Lower leg skin (tissue), 4 donors: ENCODE measurements at regions not wholly inside any gene's neighbourhood (a gene's known extent, or its start where the extent isn't known, plus 50 kb on each side); places are given as distances from the start of the nearest gene placed in this dataset.

Experiments
- DNase-seq, 2 donors: peaks; one replicate each; pipeline ENCODE4 v3.0.0-alpha.2; 2019; ENCODE audit warnings: low spot score in 2 of 2
- H3K4me3 ChIP-seq: fragments of 200-600 bp; sonication (generic); 2 replicates; pipeline ENCODE4 v1.5.1; 2017; ENCODE audit warnings: mild to moderate bottlenecking, low read depth; ENCODE audit not compliant: poor library complexity, severe bottlenecking
- POLR2A ChIP-seq, 2 donors: fragments of 450-650 bp; IDR thresholded peaks; one replicate each; pipeline ENCODE4 v1.6.1; 2016 to 2017; ENCODE audit warnings: antibody characterized with exemption in 2 of 2, mild to moderate bottlenecking in 1 of 2, moderate library complexity in 1 of 2
- WGBS, 2 donors: methylation state at CpG; one replicate each; pipeline ENCODE4 v1.1.5; 2018; 5-methylcytosine and 5-hydroxymethylcytosine counted together
- intact Hi-C: fragments of 100-400 bp; cut with DNase I; formaldehyde crosslinking; loops from one replicate; pipeline ENCODE4 v1.15.0; 2023; ENCODE audit warnings: low total_unique reads
- TF ChIP-seq, protein P1 (sequence below), 3 donors: fragments of 450-650 bp; IDR thresholded peaks; one replicate each; pipeline ENCODE4 v1.5.1; 2016; ENCODE audit warnings: antibody characterized with exemption in 3 of 3, mild to moderate bottlenecking in 3 of 3, moderate library complexity in 2 of 3

GRCh38 chr1:78281580-78281979, 209.2 kb upstream of the PTGFR start:
- intact Hi-C loops: no loop called here
- 72 to 93% methylated on average over 1 of the region's 1 CpG for WGBS, 2 donors
- no peak for TF ChIP-seq POLR2A (IDR thresholded peaks at IDR 0.05)
- TF ChIP-seq, protein P1, sequence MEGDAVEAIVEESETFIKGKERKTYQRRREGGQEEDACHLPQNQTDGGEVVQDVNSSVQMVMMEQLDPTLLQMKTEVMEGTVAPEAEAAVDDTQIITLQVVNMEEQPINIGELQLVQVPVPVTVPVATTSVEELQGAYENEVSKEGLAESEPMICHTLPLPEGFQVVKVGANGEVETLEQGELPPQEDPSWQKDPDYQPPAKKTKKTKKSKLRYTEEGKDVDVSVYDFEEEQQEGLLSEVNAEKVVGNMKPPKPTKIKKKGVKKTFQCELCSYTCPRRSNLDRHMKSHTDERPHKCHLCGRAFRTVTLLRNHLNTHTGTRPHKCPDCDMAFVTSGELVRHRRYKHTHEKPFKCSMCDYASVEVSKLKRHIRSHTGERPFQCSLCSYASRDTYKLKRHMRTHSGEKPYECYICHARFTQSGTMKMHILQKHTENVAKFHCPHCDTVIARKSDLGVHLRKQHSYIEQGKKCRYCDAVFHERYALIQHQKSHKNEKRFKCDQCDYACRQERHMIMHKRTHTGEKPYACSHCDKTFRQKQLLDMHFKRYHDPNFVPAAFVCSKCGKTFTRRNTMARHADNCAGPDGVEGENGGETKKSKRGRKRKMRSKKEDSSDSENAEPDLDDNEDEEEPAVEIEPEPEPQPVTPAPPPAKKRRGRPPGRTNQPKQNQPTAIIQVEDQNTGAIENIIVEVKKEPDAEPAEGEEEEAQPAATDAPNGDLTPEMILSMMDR (IDR thresholded peaks at IDR 0.05): no peak
- DNase-seq: no peak
- H3K4me3 ChIP-seq: no peak overlapping the region

- TF ChIP-seq POLR2A (IDR thresholded peaks at IDR 0.05): no peak
- TF ChIP-seq, protein P1 (IDR thresholded peaks at IDR 0.05): no peak
- DNase-seq: no peak
- intact Hi-C loops: no loop called here
- H3K4me3 ChIP-seq: no peak overlapping the region
- 29 to 34% methylated on average over 2 of the region's 2 CpGs for WGBS, 2 donors
Observed at GRCh38 chr1:78283691-78284090, 207.1 kb upstream of the PTGFR start.

- 61 to 74% methylated on average over 1 of the region's 1 CpG for WGBS, 2 donors
- intact Hi-C loops: no loop called here
- TF ChIP-seq, protein P1 (IDR thresholded peaks at IDR 0.05): no peak
- TF ChIP-seq POLR2A (IDR thresholded peaks at IDR 0.05): no peak
- H3K4me3 ChIP-seq: no peak overlapping the region
- peak in 1 of 2 donors; percentile 34 for DNase-seq
Observed at GRCh38 chr1:78284354-78284753, 206.4 kb upstream of the PTGFR start.

- DNase-seq: no peak
- WGBS, 2 donors: 83 to 93% methylated on average over 3 of the region's 3 CpGs
- TF ChIP-seq POLR2A (IDR thresholded peaks at IDR 0.05): no peak
- TF ChIP-seq, protein P1 (IDR thresholded peaks at IDR 0.05): no peak
- no peak overlapping the region for H3K4me3 ChIP-seq
- intact Hi-C loops: no loop called here
Observed at GRCh38 chr1:78286686-78287085, 204.1 kb upstream of the PTGFR start.

DNA sequence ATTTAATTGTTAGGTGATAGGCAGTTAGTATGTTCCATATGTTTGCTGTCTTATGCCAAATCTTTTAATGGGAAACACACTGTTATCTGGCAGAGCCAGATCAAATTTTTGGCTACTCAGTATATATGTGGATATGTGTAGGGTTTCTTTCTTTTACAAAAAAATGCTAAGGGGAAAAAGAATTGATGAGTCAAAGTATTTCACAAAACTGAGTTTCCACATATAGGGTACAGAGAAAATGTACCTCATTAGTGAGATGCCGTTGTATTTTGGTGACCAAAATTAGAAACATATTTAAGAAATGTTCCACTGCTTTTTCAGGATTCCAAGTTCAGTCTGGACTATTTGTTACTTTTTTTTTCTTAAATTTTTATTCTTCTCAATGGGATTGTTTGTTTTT, 201.2 kb upstream of the PTGFR start:
- TF ChIP-seq POLR2A (IDR thresholded peaks at IDR 0.05): no peak
- TF ChIP-seq, protein P1 (IDR thresholded peaks at IDR 0.05): no peak
- intact Hi-C loops: no loop called here
- 48 to 66% methylated on average over 1 of the region's 1 CpG for WGBS, 2 donors
- no peak overlapping the region for H3K4me3 ChIP-seq
- DNase-seq: no peak

DNA sequence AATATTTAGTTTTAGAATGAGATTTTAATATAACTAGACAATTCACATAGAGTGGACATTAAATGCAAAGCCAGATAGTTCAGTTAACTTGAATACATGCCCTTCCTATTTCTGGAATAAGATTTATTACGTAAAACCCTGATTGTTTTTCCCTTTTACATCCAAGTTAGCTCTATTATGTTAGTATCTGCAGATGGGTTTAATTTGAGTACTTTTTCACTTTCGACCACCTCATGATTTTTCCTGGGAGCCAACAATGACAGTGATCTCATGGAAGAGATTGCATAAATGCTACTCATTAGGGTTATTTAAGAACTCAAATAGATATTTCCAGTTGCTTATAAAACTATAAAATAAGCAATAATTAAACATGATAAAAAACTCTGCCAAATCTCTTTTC, 199.4 kb upstream of the PTGFR start:
- 65 to 70% methylated on average over 2 of the region's 2 CpGs for WGBS, 2 donors
- no peak for DNase-seq
- intact Hi-C loops: no loop called here
- no peak overlapping the region for H3K4me3 ChIP-seq
- no peak for TF ChIP-seq POLR2A (IDR thresholded peaks at IDR 0.05)
- TF ChIP-seq, protein P1 (IDR thresholded peaks at IDR 0.05): no peak
